Astrocyte (in vitro differentiated cells and primary cell): ENCODE measurements at regions not wholly inside any gene's neighbourhood (a gene's known extent, or its start where the extent isn't known, plus 50 kb on each side); places are given as distances from the start of the nearest gene placed in this dataset.

ENCODE experiments used
- DNase-seq: peaks from one replicate; pipeline ENCODE4 v3.0.0-alpha.2; 2010; ENCODE audit warnings: low read depth
- FAIRE-seq: peaks from 2 replicates; lab custom pipeline; 2011; peaks lifted over from hg19 to GRCh38; lab: Jason Lieb, UNC
- H2AFZ ChIP-seq: 2 replicates; pipeline ENCODE4 v1.6.0; 2012; ENCODE audit warnings: low read depth, low read length, inconsistent platforms
- H3K27ac ChIP-seq: 2 replicates; pipeline ENCODE4 v1.5.1; 2011; ENCODE audit warnings: low read depth, low read length, inconsistent platforms
- H3K27me3 ChIP-seq: 2 replicates; pipeline ENCODE4 v1.6.0; 2011; ENCODE audit warnings: low read length, inconsistent platforms; ENCODE audit not compliant: insufficient read depth
- H3K36me3 ChIP-seq: 2 replicates; pipeline ENCODE4 v1.5.1; 2011; ENCODE audit warnings: low read length, inconsistent platforms; ENCODE audit not compliant: insufficient read depth
- H3K4me1 ChIP-seq: 2 replicates; pipeline ENCODE4 v1.5.1; 2011; ENCODE audit warnings: low read length, inconsistent platforms; ENCODE audit not compliant: insufficient read depth
- H3K4me2 ChIP-seq: 2 replicates; pipeline ENCODE4 v1.6.0; 2012; ENCODE audit warnings: low read length, inconsistent platforms
- H3K4me3 ChIP-seq: 2 replicates; pipeline ENCODE4 v1.5.1; 2011; ENCODE audit warnings: low read depth, mild to moderate bottlenecking, low read length, inconsistent platforms; ENCODE audit not compliant: insufficient read depth
- H3K79me2 ChIP-seq: 2 replicates; pipeline ENCODE4 v1.6.0; 2012; ENCODE audit warnings: mild to moderate bottlenecking, low read length, inconsistent platforms; ENCODE audit not compliant: insufficient read depth
- H3K9ac ChIP-seq: 2 replicates; pipeline ENCODE4 v1.6.0; 2012; ENCODE audit warnings: mild to moderate bottlenecking, low read length, inconsistent platforms
- H3K9me3 ChIP-seq: 2 replicates; pipeline ENCODE4 v1.5.1; 2012; ENCODE audit warnings: low read depth, mild to moderate bottlenecking, low read length, inconsistent platforms; ENCODE audit not compliant: insufficient read depth
- H4K20me1 ChIP-seq: 2 replicates; pipeline ENCODE4 v1.6.0; 2012; ENCODE audit warnings: low read length, inconsistent platforms; ENCODE audit not compliant: insufficient read depth
- H3K27ac Mint-ChIP-seq: one replicate; pipeline ENCODE4 v1.8.0; 2021; ENCODE audit warnings: mild to moderate bottlenecking, mixed read lengths; ENCODE audit not compliant: unreplicated experiment
- H3K27me3 Mint-ChIP-seq: one replicate; pipeline ENCODE4 v1.8.0; 2021; ENCODE audit warnings: low read depth, mixed read lengths; ENCODE audit not compliant: unreplicated experiment
- H3K36me3 Mint-ChIP-seq: one replicate; pipeline ENCODE4 v1.8.0; 2021; ENCODE audit warnings: low read depth, mixed read lengths; ENCODE audit not compliant: unreplicated experiment
- H3K4me1 Mint-ChIP-seq: one replicate; pipeline ENCODE4 v1.8.0; 2021; ENCODE audit warnings: low read depth, mixed read lengths; ENCODE audit not compliant: unreplicated experiment
- H3K4me3 Mint-ChIP-seq: one replicate; pipeline ENCODE4 v1.8.0; 2021; ENCODE audit warnings: mild to moderate bottlenecking, moderate library complexity, mixed read lengths; ENCODE audit not compliant: unreplicated experiment
- H3K9me3 Mint-ChIP-seq: one replicate; pipeline ENCODE4 v1.8.0; 2021; ENCODE audit warnings: mild to moderate bottlenecking, mixed read lengths; ENCODE audit not compliant: unreplicated experiment
- CTCF ChIP-seq: IDR thresholded peaks from 2 replicates; pipeline ENCODE4 v1.5.1; 2011; ENCODE audit warnings: low read depth, mild to moderate bottlenecking, inconsistent platforms, low read length, moderate library complexity; ENCODE audit not compliant: insufficient read depth
- EZH2 ChIP-seq: IDR thresholded peaks from 2 replicates; pipeline ENCODE4 v1.6.1; 2012; ENCODE audit warnings: mild to moderate bottlenecking, low read length, inconsistent platforms; ENCODE audit not compliant: insufficient read depth

GRCh38 chr17:77503293-77503655 is 362.5 kb downstream of the SEC14L1 start:
- no peaks in the 10 kb centered on the region for H3K36me3 ChIP-seq
- FAIRE-seq (no peak), DNase-seq (no peak)
- TF ChIP-seq EZH2 (no peak), CTCF (no peak)
- H3K27ac ChIP-seq: no peak overlapping the region
- peaks cover 16% of the 10 kb centered on the region for H3K36me3 Mint-ChIP-seq
- H3K4me3 ChIP-seq: no peak overlapping the region
- H3K4me2 ChIP-seq: no peak overlapping the region
- no peaks in the 10 kb centered on the region for H3K27me3 Mint-ChIP-seq
- H3K4me3 Mint-ChIP-seq: no peak overlapping the region
- H3K4me1 Mint-ChIP-seq: no peaks in the 10 kb centered on the region
- no peaks in the 10 kb centered on the region for H3K27me3 ChIP-seq
- H2AFZ ChIP-seq: no peak overlapping the region
- no peaks in the 10 kb centered on the region for H3K79me2 ChIP-seq
- peaks cover 16% of the 10 kb centered on the region for H4K20me1 ChIP-seq
- H3K9me3 Mint-ChIP-seq: no peaks in the 10 kb centered on the region
- no peak overlapping the region for H3K27ac Mint-ChIP-seq
- no peaks in the 10 kb centered on the region for H3K4me1 ChIP-seq
- no peaks in the 10 kb centered on the region for H3K9me3 ChIP-seq
- no peak overlapping the region for H3K9ac ChIP-seq

- no peaks in the 10 kb centered on the region for H3K79me2 ChIP-seq
- Mint-ChIP-seq H3K27ac (no peak overlapping the region), H3K27me3 (no peaks in the 10 kb centered on the region), H3K36me3 (peaks cover 16% of the 10 kb centered on the region), H3K9me3 (no peaks in the 10 kb centered on the region), H3K4me3 (no peak overlapping the region), H3K4me1 (no peaks in the 10 kb centered on the region)
- H3K4me2 ChIP-seq: no peak overlapping the region
- H3K9ac ChIP-seq: no peak overlapping the region
- H3K4me3 ChIP-seq: no peak overlapping the region
- no peak for TF ChIP-seq CTCF
- no peak for TF ChIP-seq EZH2
- no peaks in the 10 kb centered on the region for H3K27me3 ChIP-seq
- no peaks in the 10 kb centered on the region for H3K9me3 ChIP-seq
- no peaks in the 10 kb centered on the region for H3K36me3 ChIP-seq
- H3K27ac ChIP-seq: no peak overlapping the region
- H4K20me1 ChIP-seq: peaks cover 12% of the 10 kb centered on the region
- DNase-seq (no peak), FAIRE-seq (no peak)
- H2AFZ ChIP-seq: no peak overlapping the region
- H3K4me1 ChIP-seq: no peaks in the 10 kb centered on the region
Measured at GRCh38 chr17:77503916-77504651, 363.3 kb downstream of the SEC14L1 start.

- H3K27ac Mint-ChIP-seq: no peak overlapping the region
- H3K9me3 Mint-ChIP-seq: no peaks in the 10 kb centered on the region
- Histone ChIP-seq H3K9ac (no peak overlapping the region), H3K79me2 (no peaks in the 10 kb centered on the region), H3K27me3 (no peaks in the 10 kb centered on the region), H3K4me2 (no peak overlapping the region), H3K4me1 (no peaks in the 10 kb centered on the region), H2AFZ (no peak overlapping the region), H4K20me1 (peaks cover 5% of the 10 kb centered on the region), H3K4me3 (no peak overlapping the region), H3K9me3 (no peaks in the 10 kb centered on the region), H3K36me3 (no peaks in the 10 kb centered on the region), H3K27ac (no peak overlapping the region)
- H3K36me3 Mint-ChIP-seq: peaks cover 16% of the 10 kb centered on the region
- no peak overlapping the region for H3K4me3 Mint-ChIP-seq
- DNase-seq: no peak
- no peak for FAIRE-seq
- no peak for TF ChIP-seq EZH2
- no peak for TF ChIP-seq CTCF
- H3K27me3 Mint-ChIP-seq: no peaks in the 10 kb centered on the region
- H3K4me1 Mint-ChIP-seq: no peaks in the 10 kb centered on the region
Measured at GRCh38 chr17:77504652-77505155, 363.9 kb downstream of the SEC14L1 start.
